Neural progenitor cell (in vitro differentiated cells): ENCODE measurements at regions not wholly inside any gene's neighbourhood (a gene's known extent, or its start where the extent isn't known, plus 50 kb on each side); places are given as distances from the start of the nearest gene placed in this dataset.

Source experiments
- DNase-seq: peaks from one replicate; pipeline ENCODE4 v3.0.0-alpha.2; 2016; ENCODE audit warnings: low spot score
- H2AFZ ChIP-seq: fragments of 200-600 bp; sonication (generic); replicated peaks from 2 replicates; pipeline ENCODE4 v1.6.1; 2016; ENCODE audit warnings: antibody characterized with exemption
- H3F3A ChIP-seq: fragments of 200-600 bp; sonication (generic); 2 replicates; pipeline ENCODE4 v1.6.1; 2016; ENCODE audit warnings: antibody characterized with exemption, low read depth
- H3K27ac ChIP-seq: fragments of 200-600 bp; sonication (generic); 2 replicates; pipeline ENCODE4 v1.5.1; 2016; ENCODE audit warnings: mild to moderate bottlenecking
- H3K27me3 ChIP-seq: fragments of 200-600 bp; sonication (generic); 2 replicates; pipeline ENCODE4 v1.6.1; 2016; ENCODE audit warnings: mild to moderate bottlenecking, moderate library complexity
- H3K36me3 ChIP-seq: fragments of 200-600 bp; sonication (generic); 2 replicates; pipeline ENCODE4 v1.5.1; 2016
- H3K4me1 ChIP-seq: fragments of 200-600 bp; sonication (generic); 2 replicates; pipeline ENCODE4 v1.6.1; 2016; ENCODE audit warnings: mixed run types
- H3K4me2 ChIP-seq: fragments of 200-600 bp; sonication (generic); 2 replicates; pipeline ENCODE4 v1.6.1; 2016
- H3K4me3 ChIP-seq: fragments of 200-600 bp; sonication (generic); 2 replicates; pipeline ENCODE4 v1.5.1; 2016
- H3K79me2 ChIP-seq: fragments of 200-600 bp; sonication (generic); 2 replicates; pipeline ENCODE4 v1.6.1; 2016; ENCODE audit warnings: low read depth
- H3K9ac ChIP-seq: fragments of 200-600 bp; sonication (generic); 2 replicates; pipeline ENCODE4 v1.6.1; 2016
- H3K9me3 ChIP-seq: fragments of 200-600 bp; sonication (generic); 2 replicates; pipeline ENCODE4 v1.5.1; 2016; ENCODE audit warnings: low read depth
- H4K20me1 ChIP-seq: fragments of 200-600 bp; sonication (generic); 2 replicates; pipeline ENCODE4 v1.6.1; 2016; ENCODE audit warnings: low read depth
- H3K27ac Mint-ChIP-seq: 3 replicates; pipeline ENCODE4 v1.8.0; 2021; ENCODE audit warnings: mixed read lengths
- H3K27me3 Mint-ChIP-seq: 2 replicates; pipeline ENCODE4 v1.8.0; 2022; ENCODE audit warnings: low read depth, mild to moderate bottlenecking, inconsistent platforms, moderate library complexity, mixed read lengths; ENCODE audit not compliant: insufficient read depth
- H3K36me3 Mint-ChIP-seq: 3 replicates; pipeline ENCODE4 v1.8.0; 2021; ENCODE audit warnings: mixed read lengths
- H3K4me1 Mint-ChIP-seq: 3 replicates; pipeline ENCODE4 v1.8.0; 2021; ENCODE audit warnings: mixed read lengths
- H3K4me3 Mint-ChIP-seq: 3 replicates; pipeline ENCODE4 v1.8.0; 2021; ENCODE audit warnings: mild to moderate bottlenecking, moderate library complexity, mixed read lengths
- H3K9me3 Mint-ChIP-seq: 3 replicates; pipeline ENCODE4 v1.8.0; 2020; ENCODE audit warnings: mixed read lengths
- CTCF ChIP-seq: fragments of 200-600 bp; sonication (generic); IDR thresholded peaks from 2 replicates; pipeline ENCODE4 v1.5.1; 2017; ENCODE audit warnings: antibody characterized with exemption, mild to moderate bottlenecking
- EZH2 ChIP-seq: fragments of 200-600 bp; sonication (generic); IDR thresholded peaks from 2 replicates; pipeline ENCODE4 v1.6.1; 2017; ENCODE audit warnings: antibody characterized with exemption, mild to moderate bottlenecking, moderate library complexity
- EZH2phosphoT487 ChIP-seq: fragments of 200-600 bp; sonication (generic); IDR thresholded peaks from 2 replicates; pipeline ENCODE4 v1.6.1; 2017; ENCODE audit warnings: antibody characterized with exemption

DNA sequence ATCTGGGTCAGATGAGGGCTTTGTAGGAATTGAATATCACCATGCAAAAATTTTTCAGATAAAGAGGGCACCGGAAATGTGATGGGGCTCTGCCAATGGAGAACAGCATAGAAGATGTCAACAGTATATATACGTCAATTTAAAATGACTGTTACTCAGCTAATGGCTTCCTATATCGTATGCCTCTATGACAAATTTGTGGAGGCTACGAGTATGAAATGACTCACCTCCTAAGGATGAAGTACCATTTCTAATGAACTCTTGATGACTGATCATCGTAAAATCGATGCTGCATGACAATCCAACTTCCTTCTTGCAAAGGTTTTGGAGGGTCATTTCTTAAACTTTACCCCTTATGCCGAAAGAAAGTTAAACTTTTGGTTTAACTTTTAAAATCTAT is 450.3 kb upstream of the ZP4 start:
- no peaks in the 10 kb centered on the region for H3K79me2 ChIP-seq
- no peak overlapping the region for H2AFZ ChIP-seq
- peaks cover 2% of the 10 kb centered on the region for H3K36me3 ChIP-seq
- DNase-seq: no peak
- no peaks in the 10 kb centered on the region for H3K27me3 ChIP-seq
- no peaks in the 10 kb centered on the region for H4K20me1 ChIP-seq
- H3F3A ChIP-seq: no peaks in the 10 kb centered on the region
- no peaks in the 10 kb centered on the region for H3K4me1 Mint-ChIP-seq
- H3K4me2 ChIP-seq: no peak overlapping the region
- no peaks in the 10 kb centered on the region for H3K36me3 Mint-ChIP-seq
- H3K4me3 Mint-ChIP-seq: no peak overlapping the region
- no peak overlapping the region for H3K27ac Mint-ChIP-seq
- H3K27ac ChIP-seq: no peak overlapping the region
- H3K9me3 Mint-ChIP-seq: peaks cover 3% of the 10 kb centered on the region
- no peaks in the 10 kb centered on the region for H3K4me1 ChIP-seq
- TF ChIP-seq EZH2 (no peak), CTCF (no peak), EZH2phosphoT487 (no peak)
- no peaks in the 10 kb centered on the region for H3K9me3 ChIP-seq
- H3K27me3 Mint-ChIP-seq: no peaks in the 10 kb centered on the region
- no peak overlapping the region for H3K4me3 ChIP-seq
- no peak overlapping the region for H3K9ac ChIP-seq

DNA sequence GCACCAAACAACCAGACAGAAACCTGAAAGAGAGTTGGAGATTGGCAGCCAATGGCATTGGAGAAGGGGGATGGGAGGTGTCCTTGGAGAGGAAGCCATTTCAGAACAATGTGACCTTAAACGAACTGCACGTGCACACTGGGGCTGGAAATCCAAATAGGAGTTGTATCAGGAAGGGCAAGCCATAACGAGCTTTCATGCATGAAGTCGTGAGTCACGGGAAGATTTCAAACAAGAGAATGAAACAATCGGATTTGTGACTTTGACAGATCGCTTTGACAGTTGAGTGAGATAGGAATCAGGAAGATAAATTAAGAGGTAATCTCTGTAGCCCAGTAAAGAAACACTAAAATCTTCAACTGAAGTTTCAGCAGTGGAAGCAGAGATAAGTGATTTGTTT is 445.8 kb upstream of the ZP4 start:
- peak overlapping the region; percentile 55 for H3K27ac Mint-ChIP-seq

GRCh38 chr1:238334170-238334569 is 443.4 kb upstream of the ZP4 start:
- Mint-ChIP-seq H3K4me1 (no peaks in the 10 kb centered on the region), H3K36me3 (no peaks in the 10 kb centered on the region), H3K27me3 (no peaks in the 10 kb centered on the region), H3K27ac (no peak overlapping the region), H3K9me3 (peaks cover 3% of the 10 kb centered on the region), H3K4me3 (no peak overlapping the region)
- Histone ChIP-seq H3K9ac (no peak overlapping the region), H4K20me1 (no peaks in the 10 kb centered on the region), H3K27ac (no peak overlapping the region), H3K9me3 (no peaks in the 10 kb centered on the region), H3K4me3 (no peak overlapping the region), H3K4me2 (no peak overlapping the region), H2AFZ (no peak overlapping the region), H3F3A (no peaks in the 10 kb centered on the region), H3K4me1 (no peaks in the 10 kb centered on the region), H3K79me2 (no peaks in the 10 kb centered on the region), H3K27me3 (no peaks in the 10 kb centered on the region), H3K36me3 (no peaks in the 10 kb centered on the region)
- no peak for TF ChIP-seq CTCF
- no peak for TF ChIP-seq EZH2
- TF ChIP-seq EZH2phosphoT487: no peak
- DNase-seq: no peak

More for the DNA sequence above, 445.8 kb upstream of the ZP4 start:
- Histone ChIP-seq H2AFZ (no peak overlapping the region), H3K27ac (no peak overlapping the region), H3K9ac (no peak overlapping the region), H3K27me3 (no peaks in the 10 kb centered on the region), H3K4me3 (no peak overlapping the region), H3F3A (no peaks in the 10 kb centered on the region), H4K20me1 (no peaks in the 10 kb centered on the region), H3K36me3 (no peaks in the 10 kb centered on the region), H3K9me3 (no peaks in the 10 kb centered on the region), H3K4me1 (no peaks in the 10 kb centered on the region), H3K79me2 (no peaks in the 10 kb centered on the region), H3K4me2 (no peak overlapping the region)
- Mint-ChIP-seq H3K4me1 (no peaks in the 10 kb centered on the region), H3K36me3 (no peaks in the 10 kb centered on the region), H3K9me3 (peaks cover 3% of the 10 kb centered on the region), H3K4me3 (no peak overlapping the region), H3K27me3 (no peaks in the 10 kb centered on the region)
- DNase-seq: no peak
- TF ChIP-seq CTCF (no peak), EZH2phosphoT487 (no peak), EZH2 (no peak)
